HL-60 (cell line): ENCODE measurements at regions not wholly inside any gene's neighbourhood (a gene's known extent, or its start where the extent isn't known, plus 50 kb on each side); places are given as distances from the start of the nearest gene placed in this dataset.

Experiments
- DNase-seq, 2 experiments: peaks; one replicate each; pipeline ENCODE4 v3.0.0-alpha.2; 2010 to 2020; ENCODE audit warnings: low read depth in 1 of 2, low spot score in 1 of 2
- H3K27ac ChIP-seq: fragments of 250-450 bp; sonication (Bioruptor Pico); replicated peaks from 2 replicates; pipeline ENCODE4 v1.5.1; 2020; ENCODE audit warnings: mild to moderate bottlenecking, moderate library complexity
- H3K27me3 ChIP-seq: fragments of 250-450 bp; sonication (Bioruptor Pico); 2 replicates; pipeline ENCODE4 v1.5.1; 2021; ENCODE audit warnings: mild to moderate bottlenecking, moderate library complexity; ENCODE audit not compliant: insufficient read depth, poor library complexity, severe bottlenecking
- H3K4me3 ChIP-seq: replicated peaks from 2 replicates; pipeline ENCODE4 v1.5.1; 2011; ENCODE audit warnings: mild to moderate bottlenecking, control low read depth, low read length; ENCODE audit not compliant: insufficient read depth
- GABPA ChIP-seq: IDR thresholded peaks from 2 replicates; pipeline ENCODE4 v1.6.1; 2012; ENCODE audit warnings: low read depth
- POLR2AphosphoS5 ChIP-seq: IDR thresholded peaks from 2 replicates; pipeline ENCODE4 v1.6.1; 2012; ENCODE audit warnings: low read depth
- SPI1 ChIP-seq: IDR thresholded peaks from 2 replicates; pipeline ENCODE4 v1.6.1; 2012; ENCODE audit warnings: low read depth, mild to moderate bottlenecking, borderline replicate concordance
- TF ChIP-seq, protein P1 (sequence below): IDR thresholded peaks from one replicate; pipeline ENCODE4 v1.5.1; 2011; ENCODE audit warnings: low read length, control low read depth, inconsistent platforms; ENCODE audit not compliant: insufficient read depth
- TF ChIP-seq, protein P2 (sequence below): IDR thresholded peaks from 2 replicates; pipeline ENCODE4 v1.6.1; 2012; ENCODE audit warnings: low read depth; ENCODE audit not compliant: insufficient replicate concordance

DNA sequence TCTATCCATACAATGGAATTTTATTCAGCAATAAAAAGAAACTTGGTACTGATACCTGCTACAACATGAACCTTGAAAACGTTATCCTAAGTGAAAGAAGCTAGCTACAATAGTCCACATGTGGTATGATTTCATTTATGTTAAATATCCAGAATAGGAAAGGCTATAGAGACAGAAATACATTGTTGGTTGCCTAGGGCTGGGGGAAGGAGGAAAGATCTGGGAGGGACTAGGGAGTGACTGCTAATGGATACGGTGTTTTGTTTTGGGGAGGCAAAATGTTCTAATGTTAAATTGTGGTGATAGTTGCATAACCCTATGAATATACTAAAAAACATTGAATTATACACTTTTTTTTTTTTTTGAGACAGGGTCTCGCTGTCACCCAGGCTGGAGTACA, 141.1 kb upstream of the ARX start:
- no peak for TF ChIP-seq SPI1
- TF ChIP-seq, protein P1, sequence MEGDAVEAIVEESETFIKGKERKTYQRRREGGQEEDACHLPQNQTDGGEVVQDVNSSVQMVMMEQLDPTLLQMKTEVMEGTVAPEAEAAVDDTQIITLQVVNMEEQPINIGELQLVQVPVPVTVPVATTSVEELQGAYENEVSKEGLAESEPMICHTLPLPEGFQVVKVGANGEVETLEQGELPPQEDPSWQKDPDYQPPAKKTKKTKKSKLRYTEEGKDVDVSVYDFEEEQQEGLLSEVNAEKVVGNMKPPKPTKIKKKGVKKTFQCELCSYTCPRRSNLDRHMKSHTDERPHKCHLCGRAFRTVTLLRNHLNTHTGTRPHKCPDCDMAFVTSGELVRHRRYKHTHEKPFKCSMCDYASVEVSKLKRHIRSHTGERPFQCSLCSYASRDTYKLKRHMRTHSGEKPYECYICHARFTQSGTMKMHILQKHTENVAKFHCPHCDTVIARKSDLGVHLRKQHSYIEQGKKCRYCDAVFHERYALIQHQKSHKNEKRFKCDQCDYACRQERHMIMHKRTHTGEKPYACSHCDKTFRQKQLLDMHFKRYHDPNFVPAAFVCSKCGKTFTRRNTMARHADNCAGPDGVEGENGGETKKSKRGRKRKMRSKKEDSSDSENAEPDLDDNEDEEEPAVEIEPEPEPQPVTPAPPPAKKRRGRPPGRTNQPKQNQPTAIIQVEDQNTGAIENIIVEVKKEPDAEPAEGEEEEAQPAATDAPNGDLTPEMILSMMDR = no peak
- TF ChIP-seq, protein P2, sequence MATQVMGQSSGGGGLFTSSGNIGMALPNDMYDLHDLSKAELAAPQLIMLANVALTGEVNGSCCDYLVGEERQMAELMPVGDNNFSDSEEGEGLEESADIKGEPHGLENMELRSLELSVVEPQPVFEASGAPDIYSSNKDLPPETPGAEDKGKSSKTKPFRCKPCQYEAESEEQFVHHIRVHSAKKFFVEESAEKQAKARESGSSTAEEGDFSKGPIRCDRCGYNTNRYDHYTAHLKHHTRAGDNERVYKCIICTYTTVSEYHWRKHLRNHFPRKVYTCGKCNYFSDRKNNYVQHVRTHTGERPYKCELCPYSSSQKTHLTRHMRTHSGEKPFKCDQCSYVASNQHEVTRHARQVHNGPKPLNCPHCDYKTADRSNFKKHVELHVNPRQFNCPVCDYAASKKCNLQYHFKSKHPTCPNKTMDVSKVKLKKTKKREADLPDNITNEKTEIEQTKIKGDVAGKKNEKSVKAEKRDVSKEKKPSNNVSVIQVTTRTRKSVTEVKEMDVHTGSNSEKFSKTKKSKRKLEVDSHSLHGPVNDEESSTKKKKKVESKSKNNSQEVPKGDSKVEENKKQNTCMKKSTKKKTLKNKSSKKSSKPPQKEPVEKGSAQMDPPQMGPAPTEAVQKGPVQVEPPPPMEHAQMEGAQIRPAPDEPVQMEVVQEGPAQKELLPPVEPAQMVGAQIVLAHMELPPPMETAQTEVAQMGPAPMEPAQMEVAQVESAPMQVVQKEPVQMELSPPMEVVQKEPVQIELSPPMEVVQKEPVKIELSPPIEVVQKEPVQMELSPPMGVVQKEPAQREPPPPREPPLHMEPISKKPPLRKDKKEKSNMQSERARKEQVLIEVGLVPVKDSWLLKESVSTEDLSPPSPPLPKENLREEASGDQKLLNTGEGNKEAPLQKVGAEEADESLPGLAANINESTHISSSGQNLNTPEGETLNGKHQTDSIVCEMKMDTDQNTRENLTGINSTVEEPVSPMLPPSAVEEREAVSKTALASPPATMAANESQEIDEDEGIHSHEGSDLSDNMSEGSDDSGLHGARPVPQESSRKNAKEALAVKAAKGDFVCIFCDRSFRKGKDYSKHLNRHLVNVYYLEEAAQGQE = no peak
- TF ChIP-seq GABPA = no peak
- no peak for TF ChIP-seq POLR2AphosphoS5
- no peak overlapping the region for H3K4me3 ChIP-seq
- H3K27ac ChIP-seq = no peak overlapping the region
- no peaks in the 10 kb centered on the region for H3K27me3 ChIP-seq
- DNase-seq = no peak

DNA sequence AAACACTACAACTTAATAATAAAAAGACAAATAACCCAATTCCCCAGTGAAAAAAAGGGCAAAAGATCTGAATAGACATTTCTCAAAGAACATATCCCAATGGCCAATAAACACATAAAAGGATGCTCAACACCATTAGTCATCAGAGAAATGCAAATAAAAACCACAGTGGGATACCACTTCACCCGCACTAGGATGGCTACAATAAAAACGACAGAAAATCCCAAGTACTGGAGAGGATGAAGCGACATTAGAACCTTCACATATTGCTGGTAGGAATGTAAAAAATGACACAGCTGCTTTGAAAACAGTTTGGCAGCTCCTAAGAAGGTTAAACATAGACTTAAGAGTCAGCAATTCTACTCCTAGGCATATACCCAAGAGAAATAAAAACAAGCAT, 140.6 kb upstream of the ARX start:
- no peak for DNase-seq
- no peak overlapping the region for H3K4me3 ChIP-seq
- no peak overlapping the region for H3K27ac ChIP-seq
- TF ChIP-seq SPI1 (no peak), POLR2AphosphoS5 (no peak), GABPA (no peak)
- TF ChIP-seq, protein P1 = no peak
- TF ChIP-seq, protein P2 = no peak
- no peaks in the 10 kb centered on the region for H3K27me3 ChIP-seq

DNA sequence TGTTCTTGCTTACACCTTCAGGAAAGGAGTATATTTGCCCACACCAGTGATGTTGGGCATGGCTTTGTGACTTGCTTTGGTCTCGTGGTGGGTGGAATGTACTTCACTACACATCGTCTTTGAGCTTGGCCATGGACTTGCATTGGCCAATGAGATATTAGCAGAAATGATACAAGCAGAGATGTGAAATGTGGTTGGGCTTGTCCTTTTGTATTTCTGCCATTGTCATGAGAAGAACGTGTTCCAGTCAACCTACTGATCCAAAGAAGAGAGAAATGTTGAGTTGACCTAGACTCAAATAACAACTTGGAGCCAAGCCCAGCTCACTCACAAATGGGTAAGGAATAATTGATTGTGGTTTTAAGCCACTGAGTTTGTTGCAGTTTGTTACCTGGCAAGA, 138.4 kb upstream of the ARX start:
- no peaks in the 10 kb centered on the region for H3K27me3 ChIP-seq
- no peak overlapping the region for H3K4me3 ChIP-seq
- no peak overlapping the region for H3K27ac ChIP-seq
- TF ChIP-seq GABPA = no peak
- TF ChIP-seq POLR2AphosphoS5 = no peak
- no peak for TF ChIP-seq SPI1
- TF ChIP-seq, protein P2 = no peak
- TF ChIP-seq, protein P1 = no peak
- DNase-seq = no peak
